Fibroblast of mammary gland (primary cell): ENCODE measurements at regions not wholly inside any gene's neighbourhood (a gene's known extent, or its start where the extent isn't known, plus 50 kb on each side); places are given as distances from the start of the nearest gene placed in this dataset.
"Not testable (repeated sequence)": the region's sequence is repeated elsewhere in the genome, so short reads cannot be mapped to it uniquely, and the experiment has no call there.

ENCODE experiments used
- DNase-seq: peaks from one replicate; pipeline ENCODE4 v3.0.0-alpha.2; 2010; ENCODE audit warnings: low read depth
- H3K4me3 ChIP-seq: 2 replicates; pipeline ENCODE4 v1.5.1; 2011; ENCODE audit warnings: low read depth, mild to moderate bottlenecking, low read length, moderate library complexity; ENCODE audit not compliant: control insufficient read depth
- TF ChIP-seq, protein P1 (sequence below): conservative IDR thresholded peaks from 2 replicates; pipeline ENCODE4 v1.5.1; 2011; ENCODE audit warnings: low read depth, low read length, inconsistent platforms; ENCODE audit not compliant: control insufficient read depth, insufficient read depth

- H3K4me3 ChIP-seq: no peak overlapping the region
- TF ChIP-seq, protein P1, sequence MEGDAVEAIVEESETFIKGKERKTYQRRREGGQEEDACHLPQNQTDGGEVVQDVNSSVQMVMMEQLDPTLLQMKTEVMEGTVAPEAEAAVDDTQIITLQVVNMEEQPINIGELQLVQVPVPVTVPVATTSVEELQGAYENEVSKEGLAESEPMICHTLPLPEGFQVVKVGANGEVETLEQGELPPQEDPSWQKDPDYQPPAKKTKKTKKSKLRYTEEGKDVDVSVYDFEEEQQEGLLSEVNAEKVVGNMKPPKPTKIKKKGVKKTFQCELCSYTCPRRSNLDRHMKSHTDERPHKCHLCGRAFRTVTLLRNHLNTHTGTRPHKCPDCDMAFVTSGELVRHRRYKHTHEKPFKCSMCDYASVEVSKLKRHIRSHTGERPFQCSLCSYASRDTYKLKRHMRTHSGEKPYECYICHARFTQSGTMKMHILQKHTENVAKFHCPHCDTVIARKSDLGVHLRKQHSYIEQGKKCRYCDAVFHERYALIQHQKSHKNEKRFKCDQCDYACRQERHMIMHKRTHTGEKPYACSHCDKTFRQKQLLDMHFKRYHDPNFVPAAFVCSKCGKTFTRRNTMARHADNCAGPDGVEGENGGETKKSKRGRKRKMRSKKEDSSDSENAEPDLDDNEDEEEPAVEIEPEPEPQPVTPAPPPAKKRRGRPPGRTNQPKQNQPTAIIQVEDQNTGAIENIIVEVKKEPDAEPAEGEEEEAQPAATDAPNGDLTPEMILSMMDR: no peak
Observed at GRCh38 chrX:1700757-1701156, 85.9 kb downstream of the ASMT start.

DNA sequence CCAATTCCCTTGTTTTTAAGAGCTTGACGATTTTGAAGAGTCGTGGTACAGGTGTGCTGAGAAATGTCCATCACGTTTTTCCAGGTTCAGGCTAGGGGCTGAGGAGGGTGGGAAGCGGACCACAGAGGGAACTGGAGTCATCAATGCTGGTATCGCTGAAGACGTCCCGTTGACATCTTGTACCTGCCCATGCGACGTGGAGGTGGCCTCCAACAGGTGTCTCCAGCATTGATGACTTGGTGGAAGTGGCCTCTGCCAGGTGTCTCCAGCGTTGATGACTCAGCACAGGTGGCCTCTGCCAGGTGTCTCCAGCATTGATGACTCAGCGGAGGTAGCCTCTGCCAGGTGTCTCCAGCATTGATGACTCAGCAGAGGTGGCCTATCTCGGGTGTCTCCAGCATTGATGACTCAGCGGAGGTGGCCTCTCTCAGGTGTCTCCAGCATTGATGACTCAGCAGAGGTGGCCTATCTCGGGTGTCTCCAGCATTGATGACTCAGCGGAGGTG is 86.6 kb downstream of the ASMT start:
- not testable (repeated sequence) for DNase-seq, H3K4me3 ChIP-seq

More at GRCh38 chrX:1700757-1701156, 85.9 kb downstream of the ASMT start:
- DNase-seq: no peak

DNA sequence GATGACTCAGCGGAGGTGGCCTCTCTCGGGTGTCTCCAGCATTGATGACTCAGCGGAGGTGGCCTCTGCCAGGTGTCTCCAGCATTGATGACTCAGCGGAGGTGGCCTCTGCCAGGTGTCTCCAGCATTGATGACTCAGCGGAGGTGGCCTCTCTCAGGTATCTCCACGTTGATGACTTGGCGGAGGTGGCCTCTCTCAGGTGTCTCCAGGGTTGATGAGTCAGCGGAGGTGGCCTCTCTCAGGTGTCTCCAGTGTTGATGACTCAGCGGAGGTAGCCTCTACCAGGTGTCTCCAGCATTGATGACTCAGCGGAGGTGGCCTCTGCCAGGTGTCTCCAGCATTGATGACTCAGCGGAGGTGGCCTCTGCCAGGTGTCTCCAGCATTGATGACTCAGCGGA is 87.3 kb downstream of the ASMT start:
- not testable (repeated sequence) for DNase-seq, H3K4me3 ChIP-seq

DNA sequence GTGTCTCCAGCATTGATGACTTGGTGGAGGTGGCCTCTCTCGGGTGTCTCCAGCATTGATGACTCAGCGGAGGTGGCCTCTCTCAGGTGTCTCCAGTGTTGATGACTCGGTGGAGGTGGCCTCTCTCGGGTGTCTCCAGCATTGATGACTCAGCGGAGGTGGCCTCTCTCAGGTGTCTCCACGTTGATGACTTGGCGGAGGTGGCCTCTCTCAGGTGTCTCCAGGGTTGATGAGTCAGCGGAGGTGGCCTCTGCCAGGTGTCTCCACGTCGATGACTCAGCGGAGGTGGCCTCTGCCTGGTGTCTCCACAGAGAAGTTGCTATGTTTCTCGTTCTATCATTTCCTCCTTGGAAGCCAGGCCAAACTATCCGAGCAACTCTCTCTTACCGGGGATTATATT is 87.7 kb downstream of the ASMT start:
- not testable (repeated sequence) for DNase-seq, H3K4me3 ChIP-seq

DNA sequence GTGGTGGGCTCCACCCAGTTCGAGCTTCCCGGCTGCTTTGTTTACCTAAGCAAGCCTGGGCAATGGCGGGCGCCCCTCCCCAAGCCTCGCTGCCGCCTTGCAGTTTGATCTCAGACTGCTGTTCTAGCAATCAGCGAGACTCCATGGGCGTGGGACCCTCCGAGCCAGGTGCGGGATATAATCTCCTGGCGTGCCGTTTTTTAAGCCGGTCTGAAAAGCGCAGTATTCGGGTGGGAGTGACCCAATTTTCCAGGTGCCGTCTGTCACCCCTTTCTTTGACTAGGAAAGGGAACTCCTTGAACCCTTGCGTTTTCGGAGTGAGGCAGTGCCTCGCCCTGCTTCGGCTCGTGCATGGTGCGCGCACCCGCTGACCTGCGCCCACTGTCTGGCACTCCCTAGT is 94.4 kb downstream of the ASMT start:
- H3K4me3 ChIP-seq, DNase-seq: not testable (repeated sequence)

DNA sequence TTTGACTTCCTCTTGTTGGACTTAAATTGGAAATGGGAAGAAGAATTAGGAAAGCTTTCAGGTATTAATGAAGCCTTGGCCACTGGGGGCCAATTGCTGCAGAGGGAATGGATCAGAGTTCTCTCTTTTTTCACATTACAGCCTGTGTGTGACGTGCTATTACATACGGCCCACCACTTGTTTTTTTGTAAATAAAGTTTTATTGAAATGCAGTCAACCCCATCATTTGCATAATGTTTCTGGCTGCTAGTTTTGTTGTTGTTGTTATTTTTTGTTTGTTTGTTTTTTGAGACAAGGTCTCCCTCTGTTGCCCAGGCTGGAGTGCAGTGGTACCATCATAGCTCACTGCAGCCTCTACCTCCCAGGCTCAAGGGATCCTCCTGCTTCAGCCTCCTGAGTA is 98.4 kb downstream of the ASMT start:
- H3K4me3 ChIP-seq: no peak overlapping the region
- DNase-seq: no peak
- TF ChIP-seq, protein P1: no peak

- TF ChIP-seq, protein P1: no peak
- no peak overlapping the region for H3K4me3 ChIP-seq
- DNase-seq: no peak
Observed at GRCh38 chrX:1717373-1717772, 102.5 kb downstream of the ASMT start.

GRCh38 chrX:1719270-1719669 is 104.4 kb downstream of the ASMT start:
- no peak for DNase-seq

DNA sequence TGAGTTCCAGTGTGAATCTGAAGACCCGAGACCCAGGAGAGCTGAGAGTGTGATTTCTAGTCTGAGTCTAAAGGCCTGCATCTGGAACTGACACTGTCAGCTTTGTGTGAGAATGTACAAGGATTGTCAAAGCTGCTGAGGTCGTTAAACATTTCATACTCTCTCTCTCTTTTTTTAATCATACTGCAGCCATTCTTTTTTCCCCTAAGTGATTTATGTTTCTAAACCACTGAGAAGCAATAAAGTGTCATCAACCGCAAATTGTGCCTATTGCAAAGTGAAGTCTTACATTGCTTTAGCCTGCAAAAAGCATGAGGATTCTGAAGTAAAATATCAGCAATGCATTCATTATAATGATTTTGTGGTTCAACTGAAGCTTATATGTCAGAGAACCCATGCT is 106.0 kb downstream of the ASMT start:
- TF ChIP-seq, protein P1: no peak
- DNase-seq: no peak

More at GRCh38 chrX:1719270-1719669, 104.4 kb downstream of the ASMT start:
- H3K4me3 ChIP-seq: no peak overlapping the region
- TF ChIP-seq, protein P1: no peak

More for the DNA sequence above, 106.0 kb downstream of the ASMT start:
- H3K4me3 ChIP-seq: no peak overlapping the region
